Fibroblast of lung (primary cell): ENCODE measurements at regions not wholly inside any gene's neighbourhood (a gene's known extent, or its start where the extent isn't known, plus 50 kb on each side); places are given as distances from the start of the nearest gene placed in this dataset.

Source experiments
- DNase-seq, 2 donors: peaks; one replicate each; pipeline versions ENCODE4 v3.0.0 to v3.0.0-alpha.2; 2010; ENCODE audit warnings: low read depth in 2 of 2
- H2AFZ ChIP-seq: 2 replicates; pipeline ENCODE4 v1.5.1; 2012; ENCODE audit warnings: low read length, control low read depth, inconsistent platforms
- H3K27ac ChIP-seq: 2 replicates; pipeline ENCODE4 v1.5.1; 2011; ENCODE audit warnings: low read length, control low read depth; ENCODE audit not compliant: insufficient read depth
- H3K27me3 ChIP-seq: 2 replicates; pipeline ENCODE4 v1.5.1; 2011; ENCODE audit warnings: mild to moderate bottlenecking, low read length; ENCODE audit not compliant: control insufficient read depth, insufficient read depth
- H3K36me3 ChIP-seq: 2 replicates; pipeline ENCODE4 v1.5.1; 2011; ENCODE audit warnings: low read length; ENCODE audit not compliant: control insufficient read depth, insufficient read depth
- H3K4me1 ChIP-seq: 2 replicates; pipeline ENCODE4 v1.5.1; 2011; ENCODE audit warnings: low read length; ENCODE audit not compliant: control insufficient read depth, insufficient read depth; ENCODE audit errors: extremely low read depth
- H3K4me2 ChIP-seq: 2 replicates; pipeline ENCODE4 v1.5.1; 2011; ENCODE audit warnings: low read length, control low read depth; ENCODE audit not compliant: insufficient read depth; ENCODE audit errors: extremely low read depth
- H3K4me3 ChIP-seq, 4 experiments: fragments of 200-600 bp in 1 of 4; sonication (generic) in 1 of 4; replicated peaks in 1 of 4; 2 replicates each; pipeline ENCODE4 v1.5.1; 2011 to 2016; ENCODE audit warnings: low read length in 4 of 4, low read depth in 3 of 4, mild to moderate bottlenecking in 3 of 4, control low read depth in 2 of 4, inconsistent platforms in 1 of 4, mixed read lengths in 1 of 4; ENCODE audit not compliant: insufficient read depth in 1 of 4; ENCODE audit errors: control extremely low read depth in 1 of 4
- H3K79me2 ChIP-seq: 2 replicates; pipeline ENCODE4 v1.5.1; 2012; ENCODE audit warnings: mild to moderate bottlenecking, low read length, inconsistent platforms; ENCODE audit not compliant: control insufficient read depth, insufficient read depth
- H3K9ac ChIP-seq: 2 replicates; pipeline ENCODE4 v1.5.1; 2011; ENCODE audit warnings: mild to moderate bottlenecking, low read length, control low read depth; ENCODE audit not compliant: insufficient read depth
- H3K9me3 ChIP-seq: 2 replicates; pipeline ENCODE4 v1.5.1; 2012; ENCODE audit warnings: low read depth, low read length; ENCODE audit not compliant: control insufficient read depth, insufficient read depth
- H4K20me1 ChIP-seq: 2 replicates; pipeline ENCODE4 v1.5.1; 2011; ENCODE audit warnings: low read length; ENCODE audit not compliant: control insufficient read depth, insufficient read depth; ENCODE audit errors: extremely low read depth
- EZH2 ChIP-seq: IDR thresholded peaks from 2 replicates; pipeline ENCODE4 v1.5.1; 2012; ENCODE audit warnings: low read length, control low read depth, mild to moderate bottlenecking; ENCODE audit errors: missing control alignments
- TF ChIP-seq, protein P1 (sequence below), 2 donors: IDR thresholded peaks in 1 of 2; conservative IDR thresholded peaks in 1 of 2; 1 replicate in 1 of 2; 2 replicates in 1 of 2; pipeline ENCODE4 v1.5.1; 2011 to 2012; ENCODE audit warnings: low read length in 2 of 2, control low read depth in 1 of 2, inconsistent platforms in 1 of 2, low read depth in 1 of 2, mild to moderate bottlenecking in 1 of 2

DNA sequence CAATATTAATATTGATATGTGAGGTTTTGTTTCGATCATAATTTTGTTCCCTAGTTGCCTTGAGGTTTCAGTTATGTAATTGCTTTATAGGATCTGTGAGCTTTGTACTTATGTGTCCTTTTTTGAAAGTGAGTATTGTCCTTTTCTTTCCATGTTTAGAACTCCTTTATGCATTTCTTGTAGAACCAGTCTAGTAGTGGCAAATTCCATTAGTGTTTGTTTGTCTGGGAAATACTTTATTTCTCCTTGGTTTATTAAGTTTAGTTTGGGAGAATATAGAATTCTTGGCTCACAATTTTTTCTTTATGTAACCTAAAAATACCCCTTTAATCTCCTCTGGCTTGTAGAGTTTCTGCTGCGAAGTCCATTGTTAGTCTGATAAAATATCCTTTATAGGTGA lies 127.5 kb upstream of the KITLG start:
- no peaks in the 10 kb centered on the region for H3K79me2 ChIP-seq
- H3K4me1 ChIP-seq, result no peaks in the 10 kb centered on the region
- H3K9ac ChIP-seq, result no peak overlapping the region
- H3K9me3 ChIP-seq, result no peaks in the 10 kb centered on the region
- no peak overlapping the region for H3K4me2 ChIP-seq
- no peaks in the 10 kb centered on the region for H4K20me1 ChIP-seq
- no peak overlapping the region for H2AFZ ChIP-seq
- H3K4me3 ChIP-seq, result no peak overlapping the region
- no peak for DNase-seq
- no peaks in the 10 kb centered on the region for H3K36me3 ChIP-seq
- TF ChIP-seq EZH2, result no peak
- TF ChIP-seq, protein P1, sequence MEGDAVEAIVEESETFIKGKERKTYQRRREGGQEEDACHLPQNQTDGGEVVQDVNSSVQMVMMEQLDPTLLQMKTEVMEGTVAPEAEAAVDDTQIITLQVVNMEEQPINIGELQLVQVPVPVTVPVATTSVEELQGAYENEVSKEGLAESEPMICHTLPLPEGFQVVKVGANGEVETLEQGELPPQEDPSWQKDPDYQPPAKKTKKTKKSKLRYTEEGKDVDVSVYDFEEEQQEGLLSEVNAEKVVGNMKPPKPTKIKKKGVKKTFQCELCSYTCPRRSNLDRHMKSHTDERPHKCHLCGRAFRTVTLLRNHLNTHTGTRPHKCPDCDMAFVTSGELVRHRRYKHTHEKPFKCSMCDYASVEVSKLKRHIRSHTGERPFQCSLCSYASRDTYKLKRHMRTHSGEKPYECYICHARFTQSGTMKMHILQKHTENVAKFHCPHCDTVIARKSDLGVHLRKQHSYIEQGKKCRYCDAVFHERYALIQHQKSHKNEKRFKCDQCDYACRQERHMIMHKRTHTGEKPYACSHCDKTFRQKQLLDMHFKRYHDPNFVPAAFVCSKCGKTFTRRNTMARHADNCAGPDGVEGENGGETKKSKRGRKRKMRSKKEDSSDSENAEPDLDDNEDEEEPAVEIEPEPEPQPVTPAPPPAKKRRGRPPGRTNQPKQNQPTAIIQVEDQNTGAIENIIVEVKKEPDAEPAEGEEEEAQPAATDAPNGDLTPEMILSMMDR (conservative IDR thresholded peaks at IDR 0.05 in 1 of 2, IDR thresholded peaks at IDR 0.05 in 1 of 2; ENCODE audit: low read depth in 1 of 2, low read length in 2 of 2), result no peak
- no peaks in the 10 kb centered on the region for H3K27me3 ChIP-seq
- H3K27ac ChIP-seq, result no peak overlapping the region

DNA sequence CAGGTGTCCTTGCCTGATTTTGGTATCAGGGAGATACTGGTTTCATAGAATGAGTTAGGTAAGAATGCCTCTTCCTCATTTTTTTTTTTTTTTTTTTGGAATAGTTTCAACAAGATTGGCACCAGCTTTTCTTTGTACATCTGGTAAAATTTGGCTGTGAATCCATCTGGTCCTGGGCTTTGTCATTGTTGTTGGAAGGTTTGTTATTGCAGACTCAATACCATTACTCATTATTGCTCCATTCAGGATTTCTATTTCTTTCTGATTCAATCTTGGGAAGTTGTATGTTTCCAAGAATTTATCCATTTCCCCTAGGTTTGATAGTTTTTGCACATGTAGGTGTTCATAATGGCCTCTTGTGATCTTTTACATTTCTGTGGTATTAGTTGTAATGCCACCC lies 126.0 kb upstream of the KITLG start:
- DNase-seq, result peak in 1 of 2 donors; percentile 17
- Histone ChIP-seq H3K4me1 (no peaks in the 10 kb centered on the region), H3K4me2 (no peak overlapping the region), H3K9ac (no peak overlapping the region), H3K27me3 (no peaks in the 10 kb centered on the region), H3K36me3 (no peaks in the 10 kb centered on the region), H4K20me1 (no peaks in the 10 kb centered on the region), H3K9me3 (no peaks in the 10 kb centered on the region), H2AFZ (no peak overlapping the region), H3K27ac (no peak overlapping the region), H3K79me2 (no peaks in the 10 kb centered on the region), H3K4me3 (no peak overlapping the region)
- TF ChIP-seq, protein P1 (conservative IDR thresholded peaks at IDR 0.05 in 1 of 2, IDR thresholded peaks at IDR 0.05 in 1 of 2; ENCODE audit: low read depth in 1 of 2, low read length in 2 of 2), result no peak
- no peak for TF ChIP-seq EZH2

DNA sequence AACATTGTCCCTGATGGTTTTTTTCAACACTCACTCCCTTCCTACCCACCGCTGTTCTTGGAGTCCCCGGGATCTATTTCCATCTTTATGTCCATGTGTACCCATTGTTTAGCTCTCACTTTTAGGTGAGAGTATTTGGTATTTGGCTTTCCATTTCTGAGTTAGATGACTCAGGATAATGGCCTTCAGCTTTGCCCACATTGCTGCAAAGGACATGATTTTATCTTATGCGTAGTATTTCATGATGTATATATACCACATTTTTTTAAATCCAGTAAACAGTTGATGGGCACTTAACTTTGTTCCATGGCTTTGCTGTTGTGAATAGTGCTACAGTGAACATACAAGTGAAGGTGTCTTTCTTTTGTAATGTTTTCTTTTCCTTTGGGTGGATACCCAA lies 123.5 kb upstream of the KITLG start:
- Histone ChIP-seq H3K4me2 (no peak overlapping the region), H3K27me3 (no peaks in the 10 kb centered on the region), H2AFZ (no peak overlapping the region), H3K27ac (no peak overlapping the region), H3K79me2 (no peaks in the 10 kb centered on the region), H4K20me1 (no peaks in the 10 kb centered on the region), H3K4me1 (no peaks in the 10 kb centered on the region), H3K9ac (no peak overlapping the region), H3K9me3 (no peaks in the 10 kb centered on the region), H3K36me3 (no peaks in the 10 kb centered on the region), H3K4me3 (no peak overlapping the region)
- no peak for TF ChIP-seq EZH2
- TF ChIP-seq, protein P1 (conservative IDR thresholded peaks at IDR 0.05 in 1 of 2, IDR thresholded peaks at IDR 0.05 in 1 of 2; ENCODE audit: low read depth in 1 of 2, low read length in 2 of 2), result no peak
- DNase-seq, result peak; percentile 1 to 49
